Thyroid gland (tissue), 4 donors: ENCODE measurements at regions not wholly inside any gene's neighbourhood (a gene's known extent, or its start where the extent isn't known, plus 50 kb on each side); places are given as distances from the start of the nearest gene placed in this dataset.
"Not testable (repeated sequence)": the region's sequence is repeated elsewhere in the genome, so short reads cannot be mapped to it uniquely, and the experiment has no call there.

ENCODE experiments used
- DNase-seq, 2 donors: peaks; one replicate each; pipeline ENCODE4 v3.0.0-alpha.2; 2019
- H3K27ac ChIP-seq, 3 donors: fragments of 200-600 bp; sonication (generic); 1 replicate in 2 of 3; 2 replicates in 1 of 3; pipeline ENCODE4 v1.5.1; 2016 to 2019; ENCODE audit warnings: mild to moderate bottlenecking in 1 of 3, moderate library complexity in 1 of 3
- H3K27me3 ChIP-seq: fragments of 200-600 bp; sonication (generic); one replicate; pipeline ENCODE4 v1.5.1; 2019
- H3K36me3 ChIP-seq, 2 donors: fragments of 200-600 bp; sonication (generic); one replicate each; pipeline ENCODE4 v1.5.1; 2016 to 2019
- H3K4me1 ChIP-seq, 2 donors: fragments of 200-600 bp; sonication (generic); one replicate each; pipeline ENCODE4 v1.5.1; 2017 to 2019
- H3K4me3 ChIP-seq, 3 donors: fragments of 200-600 bp; sonication (generic); replicated peaks in 1 of 3; 1 replicate in 2 of 3; 2 replicates in 1 of 3; pipeline ENCODE4 v1.5.1; 2016; ENCODE audit warnings: mild to moderate bottlenecking in 1 of 3
- H3K9me3 ChIP-seq: fragments of 200-600 bp; sonication (generic); one replicate; pipeline ENCODE4 v1.5.1; 2017
- CTCF ChIP-seq, 6 experiments: fragments of 200-600 bp in 3 of 6; fragments of 450-650 bp in 3 of 6; sonication (generic) in 3 of 6; IDR thresholded peaks; one replicate each; pipeline ENCODE4 v1.5.1; 2016 to 2019; ENCODE audit warnings: antibody characterized with exemption in 6 of 6, mild to moderate bottlenecking in 2 of 6, inconsistent platforms in 1 of 6, moderate library complexity in 1 of 6
- POLR2A ChIP-seq, 2 donors: fragments of 450-650 bp; IDR thresholded peaks; one replicate each; pipeline ENCODE4 v1.6.1; 2017; ENCODE audit warnings: antibody characterized with exemption in 2 of 2, mild to moderate bottlenecking in 2 of 2, moderate library complexity in 1 of 2
- WGBS, 2 donors: methylation state at CpG; one replicate each; pipeline ENCODE4 v1.1.5; 2017; 5-methylcytosine and 5-hydroxymethylcytosine counted together
- intact Hi-C: fragments of 100-400 bp; cut with DNase I; formaldehyde crosslinking; loops from one replicate; pipeline ENCODE4 v1.15.1; 2023

GRCh38 chrX:71822314-71822713, 59.2 kb downstream of the CXorf49B start:
- H3K9me3 ChIP-seq, H3K4me3 ChIP-seq, H3K4me1 ChIP-seq, DNase-seq, intact Hi-C loops, H3K27me3 ChIP-seq, H3K27ac ChIP-seq, H3K36me3 ChIP-seq: not testable (repeated sequence)
- WGBS, 2 donors, result 80 to 90% methylated on average over 4 of the region's 4 CpGs

- Histone ChIP-seq H3K4me1 (no peaks in the 10 kb centered on the region), H3K36me3 (no peaks in the 10 kb centered on the region), H3K27ac (no peak overlapping the region), H3K9me3 (no peaks in the 10 kb centered on the region), H3K4me3 (no peak overlapping the region), H3K27me3 (no peaks in the 10 kb centered on the region)
- no peak for DNase-seq
- intact Hi-C loops, result no loop called here
- WGBS, 2 donors, result 75 to 91% methylated on average over 2 to 9 of the region's 12 CpGs
- TF ChIP-seq POLR2A (IDR thresholded peaks at IDR 0.05) (no peak), CTCF (IDR thresholded peaks at IDR 0.05) (no peak)
These were observed 60.4 kb downstream of the CXorf49B start for GRCh38 chrX:71823391-71824057.

- Histone ChIP-seq H3K4me1 (no peaks in the 10 kb centered on the region), H3K4me3 (no peak overlapping the region), H3K9me3 (no peaks in the 10 kb centered on the region), H3K27ac (no peak overlapping the region), H3K27me3 (no peaks in the 10 kb centered on the region), H3K36me3 (no peaks in the 10 kb centered on the region)
- DNase-seq, result no peak
- intact Hi-C loops, result no loop called here
- TF ChIP-seq POLR2A (IDR thresholded peaks at IDR 0.05) (no peak), CTCF (IDR thresholded peaks at IDR 0.05) (no peak)
- WGBS, 2 donors, result no CpG with 5 or more reads among the region's 6 CpGs
These were observed 64.9 kb downstream of the CXorf49B start for GRCh38 chrX:71828086-71828485.

GRCh38 chrX:71838092-71838491, 72.6 kb upstream of the NHSL2 start:
- H3K9me3 ChIP-seq, H3K36me3 ChIP-seq, H3K4me1 ChIP-seq, intact Hi-C loops, DNase-seq, H3K27ac ChIP-seq, H3K4me3 ChIP-seq, H3K27me3 ChIP-seq: not testable (repeated sequence)
- WGBS, 2 donors, result 72 to 74% methylated on average over 4 of the region's 4 CpGs

- WGBS, 2 donors, result 71 to 77% methylated on average over 1 of the region's 1 CpG
- no peak for TF ChIP-seq POLR2A (IDR thresholded peaks at IDR 0.05)
- no peak for TF ChIP-seq CTCF (IDR thresholded peaks at IDR 0.05)
- no peaks in the 10 kb centered on the region for H3K27me3 ChIP-seq
- H3K4me3 ChIP-seq, result no peak overlapping the region
- no peaks in the 10 kb centered on the region for H3K4me1 ChIP-seq
- no peaks in the 10 kb centered on the region for H3K9me3 ChIP-seq
- intact Hi-C loops, result no loop called here
- H3K36me3 ChIP-seq, result no peaks in the 10 kb centered on the region
- no peak for DNase-seq
- H3K27ac ChIP-seq, result no peak overlapping the region
These were observed 64.2 kb upstream of the NHSL2 start for GRCh38 chrX:71846429-71846828.

- Histone ChIP-seq H3K4me3 (no peak overlapping the region), H3K36me3 (no peaks in the 10 kb centered on the region), H3K27me3 (no peaks in the 10 kb centered on the region), H3K4me1 (no peaks in the 10 kb centered on the region), H3K27ac (no peak overlapping the region), H3K9me3 (no peaks in the 10 kb centered on the region)
- no peak for DNase-seq
- intact Hi-C loops, result no loop called here
- 79 to 83% methylated on average over 9 of the region's 9 CpGs for WGBS, 2 donors
- TF ChIP-seq CTCF (IDR thresholded peaks at IDR 0.05) (no peak), POLR2A (IDR thresholded peaks at IDR 0.05) (no peak)
These were observed 58.5 kb upstream of the NHSL2 start for GRCh38 chrX:71852182-71852581.
